ENCODE measurements at regions not wholly inside any gene's neighbourhood (a gene's known extent, or its start where the extent isn't known, plus 50 kb on each side); places are given as distances from the start of the nearest gene placed in this dataset.

GRCh38 chr9:2396622-2397285 is 224.8 kb upstream of the VLDLR start:
- no peak for TF ChIP-seq POLR2A (IDR thresholded peaks at IDR 0.05)
- no peak for TF ChIP-seq CTCF (IDR thresholded peaks at IDR 0.05)
